ENCODE measurements at regions not wholly inside any gene's neighbourhood (a gene's known extent, or its start where the extent isn't known, plus 50 kb on each side); places are given as distances from the start of the nearest gene placed in this dataset.
"Not testable (repeated sequence)": the region's sequence is repeated elsewhere in the genome, so short reads cannot be mapped to it uniquely, and the experiment has no call there.

- no peak for DNase-seq (ENCODE audit: low read depth)
Measured at GRCh38 chr3:170651260-170651845, 65.5 kb upstream of the SLC7A14 start.

- not testable (repeated sequence) for DNase-seq (ENCODE audit: low read depth)
Measured at GRCh38 chr3:170650557-170650956, 64.7 kb upstream of the SLC7A14 start.

- no peak for DNase-seq (ENCODE audit: low read depth)
Measured at GRCh38 chr3:170644711-170645110, 58.8 kb upstream of the SLC7A14 start.

GRCh38 chr3:170643831-170644230 lies 58.0 kb upstream of the SLC7A14 start:
- no peak for DNase-seq (ENCODE audit: low read depth)

GRCh38 chr3:170642882-170643601 lies 57.2 kb upstream of the SLC7A14 start:
- no peak for DNase-seq (ENCODE audit: low read depth)

- peak; percentile 6 for DNase-seq (ENCODE audit: low read depth)
Measured at GRCh38 chr3:170641510-170642236, 55.8 kb upstream of the SLC7A14 start.

- no peak for DNase-seq (ENCODE audit: low read depth)
Measured at GRCh38 chr3:170640737-170641171, 54.9 kb upstream of the SLC7A14 start.

GRCh38 chr3:170638988-170639387 lies 53.1 kb upstream of the SLC7A14 start:
- no peak for DNase-seq (ENCODE audit: low read depth)

- no peak for DNase-seq (ENCODE audit: low read depth)
Measured at GRCh38 chr3:170637306-170637705, 51.4 kb upstream of the SLC7A14 start.

- no peak for DNase-seq (ENCODE audit: low read depth)
Measured at GRCh38 chr3:170636400-170636973, 50.6 kb upstream of the SLC7A14 start.
